NCI-H82 treated with DMSO at 0.1 percent for 48 hours (cell line): ENCODE measurements at regions not wholly inside any gene's neighbourhood (a gene's known extent, or its start where the extent isn't known, plus 50 kb on each side); places are given as distances from the start of the nearest gene placed in this dataset.

Experiments
- DNase-seq: peaks from one replicate; lab custom pipeline; 2025; ENCODE audit not compliant: unreplicated experiment; lab: John Stamatoyannopoulos, UW

DNA sequence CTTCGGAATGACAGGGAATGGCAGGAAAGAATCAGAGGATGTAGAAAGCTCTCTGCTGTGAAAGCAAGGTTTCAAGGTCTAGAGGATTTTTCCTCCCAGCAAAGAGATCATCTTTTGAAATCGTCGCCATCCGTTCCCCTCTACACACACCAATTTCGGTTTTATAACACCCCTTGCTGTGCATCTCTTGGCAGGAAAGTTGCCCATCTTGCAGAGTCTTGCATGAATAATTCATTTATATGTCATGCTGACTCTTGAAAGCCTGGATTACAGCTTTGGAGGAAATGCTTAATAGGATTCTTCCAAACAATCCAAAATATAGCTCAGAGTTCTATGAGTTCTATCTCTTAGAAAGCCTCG is 262.7 kb downstream of the CHL1 start:
- DNase-seq: no peak

DNA sequence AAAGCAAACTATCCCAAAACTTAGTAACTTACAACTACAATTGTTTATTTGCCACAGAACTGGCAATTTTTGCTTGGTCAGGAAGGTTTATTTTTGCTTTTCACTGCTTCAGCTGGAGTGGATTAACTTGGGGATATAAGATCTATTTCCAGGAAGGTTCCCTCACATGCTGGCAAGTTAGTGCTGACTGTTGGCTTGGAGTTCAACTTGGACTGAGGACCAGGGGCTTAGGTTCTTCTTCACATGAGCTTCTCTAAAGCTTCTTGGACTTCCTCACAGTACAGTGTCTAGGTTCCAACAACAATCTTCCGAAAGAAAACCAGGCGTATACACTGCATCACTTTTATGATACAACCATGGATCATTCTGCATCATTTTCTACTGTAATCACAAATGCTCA is 264.4 kb downstream of the CHL1 start:
- DNase-seq: no peak

DNA sequence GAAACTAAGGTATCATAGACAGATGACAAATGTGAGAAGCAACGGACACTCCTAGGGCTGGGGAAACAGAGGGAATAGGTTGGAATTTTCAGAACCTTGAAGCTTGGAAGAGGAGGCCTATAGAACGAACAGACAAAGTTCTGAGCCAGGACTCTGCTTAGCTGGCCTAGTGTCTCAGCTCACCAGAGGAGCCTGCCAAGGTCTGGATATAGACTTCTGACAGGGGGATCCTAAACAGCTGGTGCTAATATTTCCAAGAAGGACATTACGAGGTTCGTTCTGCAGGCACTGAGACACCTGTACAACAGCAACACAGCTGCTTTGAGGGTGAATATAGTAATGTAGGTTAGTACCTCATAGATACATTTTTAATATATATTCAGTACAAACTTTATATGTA is 266.3 kb downstream of the CHL1 start:
- no peak for DNase-seq

DNA sequence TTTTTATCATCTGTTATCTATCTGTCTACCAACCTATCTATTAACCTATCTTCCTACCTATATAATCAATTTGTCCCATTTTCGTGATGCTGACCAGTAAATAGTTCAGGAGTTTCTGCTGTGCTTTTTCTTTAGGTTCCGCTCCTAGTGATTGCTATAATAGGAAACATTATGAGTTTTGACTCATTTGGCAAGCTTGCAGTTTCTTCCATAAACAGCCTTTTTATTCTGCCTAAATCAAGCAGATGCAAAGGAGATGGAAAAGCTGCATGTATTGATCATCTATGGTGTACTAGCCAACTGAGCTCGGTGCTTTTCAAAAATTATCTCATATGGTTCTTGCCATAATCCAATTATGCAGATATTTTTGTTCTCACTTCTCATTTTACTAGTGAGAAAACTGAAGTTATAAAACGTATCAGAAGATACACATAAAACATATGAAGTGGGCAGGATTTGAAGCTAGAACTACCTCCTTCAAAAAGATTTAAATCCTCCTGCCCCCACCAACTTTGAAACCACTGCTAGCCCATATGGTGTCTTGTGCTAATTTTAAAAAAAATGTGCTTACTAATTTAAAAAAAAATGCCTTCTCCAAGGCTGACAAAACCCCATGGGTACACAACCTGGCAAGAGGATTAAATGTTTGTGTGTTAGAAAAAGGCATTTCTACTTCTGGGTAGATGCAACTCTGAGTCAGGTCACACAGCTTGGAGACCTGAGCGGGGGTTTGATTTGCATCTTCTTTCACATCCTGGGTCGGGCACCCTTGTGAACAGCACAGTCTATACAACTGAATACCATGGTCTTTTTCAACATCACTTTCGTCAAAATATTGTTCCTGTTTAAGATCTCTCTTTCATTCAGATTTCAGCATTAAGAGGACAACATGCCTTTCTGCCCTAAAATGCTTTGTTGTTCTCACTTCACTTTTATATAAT is 267.0 kb downstream of the CHL1 start:
- no peak for DNase-seq

DNA sequence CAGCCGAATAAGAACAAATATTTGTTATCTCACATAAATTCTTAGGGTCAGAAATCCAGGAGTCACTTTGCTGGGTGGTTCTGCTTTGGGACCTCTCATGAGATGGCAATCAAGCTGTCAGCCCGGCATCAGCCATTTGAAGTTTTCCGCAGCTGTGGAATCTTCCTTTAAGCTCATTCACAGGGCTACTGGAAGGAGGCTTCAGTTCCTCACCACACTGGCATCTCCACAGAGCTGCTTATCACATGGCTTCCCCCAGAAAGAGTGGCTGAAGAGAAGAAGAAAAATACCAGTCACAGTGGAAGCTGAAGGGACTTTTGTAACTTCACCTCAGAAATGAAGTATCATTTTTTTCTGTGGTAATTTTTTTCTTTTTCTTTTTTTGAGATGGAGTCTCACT is 267.7 kb downstream of the CHL1 start:
- DNase-seq: no peak

DNA sequence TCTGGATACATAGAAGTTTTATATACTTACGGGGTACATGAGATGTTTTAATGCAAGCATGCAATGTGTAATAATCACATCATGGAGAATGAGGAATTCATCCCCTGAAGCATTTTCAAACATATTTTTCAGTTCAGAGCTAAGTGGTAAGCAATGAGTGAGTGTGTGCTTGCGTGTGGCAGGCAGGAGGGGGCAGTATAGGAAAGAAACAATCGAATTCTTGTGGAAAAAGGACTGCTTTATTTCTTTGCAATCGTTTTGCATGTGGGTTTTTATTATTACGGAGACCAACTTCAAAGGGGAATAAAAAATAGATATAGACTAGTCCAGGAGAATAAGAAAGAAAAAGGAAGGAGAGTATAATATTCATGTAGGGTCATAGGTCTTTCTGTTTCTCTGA is 271.6 kb downstream of the CHL1 start:
- DNase-seq: no peak

DNA sequence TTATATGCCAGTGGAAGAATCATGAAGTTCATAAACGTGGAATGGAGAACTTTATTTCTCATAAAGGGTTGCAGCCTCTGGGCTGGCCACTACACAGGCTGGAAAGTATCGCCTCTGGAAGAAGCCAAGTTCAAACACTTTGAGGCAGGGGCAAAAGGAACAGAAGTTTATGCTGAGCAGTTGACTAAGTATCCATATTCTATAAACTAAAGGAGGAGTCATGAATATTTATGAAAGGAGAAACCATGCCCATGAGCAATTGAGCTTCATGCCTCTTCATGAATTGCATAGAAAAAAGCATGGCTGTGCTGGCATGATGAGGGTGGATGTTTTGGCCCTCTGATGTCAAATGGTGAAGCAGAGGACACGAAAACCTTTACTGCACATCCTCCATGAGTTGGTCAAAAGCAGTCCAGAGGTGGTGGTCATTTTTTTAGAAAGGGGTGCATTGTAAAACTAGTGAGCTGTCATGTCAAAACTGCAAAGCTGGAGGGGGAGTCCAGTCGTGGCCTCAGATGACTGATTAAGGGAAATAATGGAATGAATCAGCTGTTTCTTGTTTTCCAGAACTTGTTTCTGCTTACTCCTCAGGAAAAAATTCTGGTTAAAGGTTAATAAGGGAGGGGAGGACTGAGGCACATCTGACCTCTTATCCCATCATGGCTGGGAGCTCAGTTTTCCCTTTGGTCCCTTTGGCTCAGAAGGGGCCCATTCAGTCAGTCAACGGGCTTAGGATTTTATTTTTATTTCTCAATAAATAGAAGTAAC is 276.7 kb downstream of the CHL1 start:
- DNase-seq: no peak

DNA sequence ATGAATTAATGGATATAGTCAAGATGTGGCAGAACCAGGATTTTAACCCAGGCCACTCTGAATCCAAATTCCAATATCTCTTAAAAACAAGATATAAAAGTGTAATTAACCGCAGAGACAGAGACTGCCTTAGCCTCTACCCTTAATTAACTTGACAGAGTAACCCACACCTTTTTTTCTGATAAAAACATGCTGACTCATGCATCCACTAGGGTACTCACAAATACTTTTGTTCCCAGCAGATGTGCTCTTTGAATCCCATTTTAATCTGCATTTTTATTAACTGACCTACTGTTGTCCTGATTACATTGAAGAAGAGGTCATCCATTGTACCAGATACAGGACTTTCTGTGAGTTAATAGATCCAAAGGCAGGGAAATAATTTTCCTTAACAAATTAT is 278.3 kb downstream of the CHL1 start:
- no peak for DNase-seq

DNA sequence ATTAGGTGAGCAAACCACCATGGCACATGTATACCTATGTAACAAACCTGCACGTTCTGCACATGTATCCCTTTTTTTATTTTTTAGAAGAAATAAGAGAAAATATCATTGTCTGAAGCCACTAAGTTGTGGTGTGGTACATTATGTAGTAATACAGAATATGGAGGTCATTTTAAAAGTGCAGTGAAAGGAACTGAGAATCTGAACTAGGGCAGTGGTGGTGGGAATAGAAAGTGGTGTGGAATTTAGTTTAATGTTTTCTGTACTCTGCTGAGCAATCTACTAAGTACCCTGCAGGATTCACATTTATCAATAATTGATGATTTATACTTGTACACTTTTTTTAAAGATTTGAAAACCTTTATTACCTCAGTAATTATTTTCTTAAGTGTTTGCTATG is 283.5 kb downstream of the CHL1 start:
- no peak for DNase-seq

DNA sequence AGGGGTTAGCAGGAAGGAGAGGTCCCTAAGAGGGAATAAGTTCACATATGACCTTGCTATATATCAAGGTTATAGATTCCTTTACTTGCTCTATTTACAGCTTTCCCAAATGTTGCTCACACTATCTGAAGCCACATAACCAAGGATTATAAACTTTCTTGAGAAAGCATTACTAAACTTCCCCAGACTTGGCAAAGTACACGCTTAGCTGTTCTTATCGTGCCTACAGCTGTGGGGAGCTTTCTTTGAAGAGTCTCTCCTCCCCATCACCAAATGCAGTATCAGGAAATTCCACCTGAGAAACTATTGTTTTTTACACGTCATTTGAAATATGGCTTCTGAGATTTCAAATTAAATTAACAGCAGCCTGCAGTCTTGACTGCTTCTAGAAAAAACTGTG is 284.5 kb downstream of the CHL1 start:
- no peak for DNase-seq

DNA sequence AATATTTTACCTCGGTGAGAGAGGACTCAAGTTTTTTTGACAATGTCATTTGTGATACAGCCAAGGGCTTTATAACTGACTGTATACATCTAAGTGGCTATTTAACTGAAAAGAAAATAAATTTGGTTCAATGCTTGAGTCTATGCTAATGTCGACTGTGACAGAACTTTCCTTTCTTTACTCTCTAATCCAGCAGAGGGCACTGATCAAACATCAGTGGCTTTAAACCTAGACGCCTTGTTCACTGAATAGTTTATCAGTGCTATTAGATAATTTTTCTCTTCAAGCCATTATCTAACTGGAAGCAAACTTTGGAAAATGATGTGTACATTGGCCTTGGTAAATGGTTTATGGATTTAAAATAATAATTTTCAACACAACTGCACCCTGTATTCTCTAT is 285.1 kb downstream of the CHL1 start:
- no peak for DNase-seq

DNA sequence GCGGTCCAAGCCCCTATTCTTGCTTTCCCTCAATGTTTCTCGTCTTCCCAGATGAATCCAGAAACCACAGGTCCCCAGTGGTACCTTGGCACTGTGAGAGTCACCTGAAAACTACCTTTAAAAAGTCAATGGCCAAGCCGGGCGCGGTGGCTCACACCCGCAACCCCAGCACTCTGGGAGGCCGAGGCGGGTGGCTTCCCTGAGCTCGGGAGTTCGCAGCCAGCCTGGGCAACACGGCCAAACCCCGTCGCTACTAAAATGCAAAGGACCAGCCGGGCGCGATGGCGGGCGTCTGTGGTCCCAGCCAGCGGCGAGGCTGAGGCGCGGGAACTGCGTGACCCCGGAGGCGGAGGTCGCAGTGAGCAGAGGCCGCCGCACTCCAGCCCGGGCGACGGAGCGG is 285.9 kb downstream of the CHL1 start:
- DNase-seq: no peak

DNA sequence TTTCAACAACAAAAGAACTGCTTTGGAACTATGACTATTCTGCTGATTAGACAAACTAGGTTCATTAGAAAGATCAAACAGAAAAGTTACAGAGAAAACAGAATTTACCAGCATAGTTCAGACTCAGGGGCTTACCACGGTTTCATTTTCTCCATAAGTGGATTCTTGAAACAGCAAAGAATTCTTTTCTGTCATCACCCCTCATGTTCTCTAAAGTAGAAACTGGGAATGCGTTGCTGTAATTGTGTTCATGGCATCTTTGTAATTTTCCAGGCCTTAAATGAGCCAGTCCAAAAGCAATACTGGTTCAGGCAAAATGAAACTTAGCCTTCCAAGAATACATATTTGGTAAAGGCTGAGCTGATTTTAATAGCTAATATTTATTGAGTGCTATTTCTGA is 287.8 kb downstream of the CHL1 start:
- no peak for DNase-seq

DNA sequence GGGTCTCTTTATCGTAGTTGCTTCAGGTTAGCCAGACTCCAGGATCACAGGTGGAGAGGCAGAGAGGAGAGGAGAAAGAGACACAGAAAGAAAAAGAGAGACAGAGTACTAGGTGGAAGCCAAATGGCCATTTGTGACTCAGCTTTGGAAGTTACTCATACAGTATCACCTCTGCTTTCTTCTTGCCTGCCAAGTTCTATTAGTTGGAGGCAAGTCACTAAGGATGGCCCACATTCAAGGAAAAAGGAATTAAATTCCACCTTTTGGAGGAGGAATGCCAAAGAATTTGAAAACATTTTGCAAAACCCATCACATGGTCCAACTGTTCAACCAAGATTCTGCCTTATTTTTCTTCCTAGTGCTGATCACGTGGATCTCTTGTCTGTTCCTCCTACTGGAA is 291.1 kb downstream of the CHL1 start:
- DNase-seq: no peak

DNA sequence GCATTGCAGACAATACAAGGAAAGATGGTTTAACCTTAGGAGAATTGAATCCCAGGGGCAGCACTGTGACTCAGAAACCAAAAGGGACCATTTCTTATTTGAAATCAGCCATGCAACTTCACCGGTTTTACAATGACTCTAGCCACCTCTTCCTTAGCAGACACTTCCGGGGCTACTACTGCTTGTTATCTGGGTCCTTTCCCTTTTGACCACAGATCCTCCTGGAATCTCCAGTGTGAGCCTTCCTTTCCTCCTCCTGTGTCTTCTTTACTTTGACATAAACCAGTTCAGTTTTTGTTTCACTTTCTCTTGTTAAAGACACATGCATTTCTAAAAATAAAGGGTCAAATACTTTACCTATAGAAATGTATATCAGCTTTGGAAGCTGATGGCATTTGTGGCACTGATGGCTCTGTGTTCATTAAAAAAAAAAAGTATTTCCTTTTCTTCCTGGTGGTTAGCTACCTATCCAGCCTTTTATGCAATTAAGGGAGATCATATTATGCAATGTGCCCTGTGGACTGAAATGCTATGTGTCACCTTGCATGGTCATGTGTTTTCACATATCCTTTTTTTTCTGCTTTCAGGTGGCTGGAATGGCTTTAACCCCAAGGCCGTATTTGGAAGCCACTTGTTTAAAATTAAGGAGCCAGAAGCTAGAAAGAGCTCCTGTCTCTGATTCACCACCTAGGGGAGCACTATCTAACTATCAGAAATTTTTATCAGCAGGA is 296.2 kb downstream of the CHL1 start:
- DNase-seq: no peak

DNA sequence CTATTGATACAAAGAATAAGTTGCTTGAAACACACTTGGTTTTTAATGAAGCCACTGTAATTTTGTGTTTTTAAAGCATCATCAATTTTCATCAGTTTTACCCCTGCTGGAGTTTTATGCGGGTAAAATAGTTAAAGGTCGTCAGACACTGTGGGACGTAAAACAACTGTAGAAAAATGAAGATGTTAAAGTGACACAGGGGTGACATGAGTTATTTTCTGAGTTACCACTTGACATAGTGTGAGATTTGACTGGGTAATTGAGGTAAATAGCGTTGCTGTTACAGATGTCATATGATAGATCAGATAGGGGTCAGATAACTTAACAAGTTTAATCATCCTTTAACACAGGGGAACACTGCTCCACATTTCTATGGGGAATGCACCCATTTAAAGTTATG is 297.6 kb downstream of the CHL1 start:
- no peak for DNase-seq

DNA sequence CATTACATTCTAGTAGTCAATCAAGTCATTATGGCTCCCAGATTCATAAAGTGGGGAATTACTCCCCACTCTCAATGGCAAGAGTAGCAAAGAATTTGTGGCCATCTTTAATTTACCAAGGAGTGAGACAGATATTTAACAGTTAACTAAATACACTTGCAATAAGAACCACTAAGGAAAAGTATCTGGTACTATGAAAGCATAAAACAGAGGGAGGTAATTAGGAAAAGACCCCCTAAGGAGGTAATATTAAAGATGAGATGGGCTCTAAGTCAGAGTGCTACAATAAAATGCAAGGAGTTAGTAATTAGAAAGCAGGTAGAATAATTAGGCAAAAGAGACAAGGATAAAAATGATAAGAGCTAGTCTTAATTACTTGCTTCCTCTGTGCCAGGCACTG is 301.9 kb downstream of the CHL1 start:
- DNase-seq: no peak

DNA sequence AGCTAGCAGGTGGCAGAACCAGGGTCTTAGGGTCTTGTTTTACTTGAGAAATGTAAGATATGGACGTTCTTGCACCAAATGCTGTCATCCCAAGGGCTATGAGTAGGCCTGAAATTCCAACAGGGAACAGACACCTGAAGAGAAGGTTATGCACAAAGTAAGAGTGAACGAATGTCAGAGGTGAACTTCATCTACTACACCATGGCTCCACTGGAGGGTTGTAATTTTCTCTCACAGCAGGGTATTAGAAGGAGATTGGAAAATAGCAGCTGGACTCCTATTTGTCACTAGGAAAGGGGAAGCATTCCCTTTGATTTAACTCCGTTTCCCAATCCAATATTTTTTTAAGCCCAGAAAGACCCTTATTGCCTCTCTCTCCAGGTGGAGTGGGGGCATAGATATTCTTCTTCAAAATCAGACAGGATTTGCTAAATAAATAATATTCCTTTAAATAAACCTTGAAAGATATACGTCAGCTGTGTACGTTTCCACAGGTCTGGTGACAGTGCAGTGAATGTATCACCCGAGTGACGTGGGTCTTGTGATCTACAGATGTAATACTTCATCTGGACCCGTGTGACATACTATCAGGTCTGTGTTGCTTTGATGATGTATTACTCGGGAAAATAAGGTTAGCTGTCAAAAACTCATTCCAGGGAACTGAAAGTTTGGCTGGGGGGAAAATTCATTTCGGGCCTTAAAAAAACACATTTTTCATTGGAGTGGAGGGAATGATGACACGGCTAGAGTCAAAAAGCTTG is 302.6 kb downstream of the CHL1 start:
- DNase-seq: no peak

DNA sequence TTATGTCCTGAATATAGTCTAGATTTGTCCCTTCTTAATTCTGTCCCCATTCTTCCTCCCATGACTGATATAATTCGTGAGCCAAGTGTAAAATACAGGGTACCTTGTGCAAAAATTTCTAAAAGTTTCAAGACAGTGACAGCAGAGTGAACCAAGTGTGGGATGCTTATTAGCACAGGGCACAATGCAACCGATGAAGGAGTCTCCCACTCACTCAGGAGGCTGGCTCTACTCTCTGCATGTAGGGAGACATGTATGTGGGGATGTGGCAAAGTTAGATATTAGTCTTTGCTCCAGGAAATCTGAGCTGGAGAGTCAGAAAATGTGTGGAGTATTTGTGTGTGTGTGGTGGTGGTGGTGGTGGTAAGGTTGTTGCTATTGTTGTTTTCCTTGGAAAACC is 305.9 kb downstream of the CHL1 start:
- no peak for DNase-seq

DNA sequence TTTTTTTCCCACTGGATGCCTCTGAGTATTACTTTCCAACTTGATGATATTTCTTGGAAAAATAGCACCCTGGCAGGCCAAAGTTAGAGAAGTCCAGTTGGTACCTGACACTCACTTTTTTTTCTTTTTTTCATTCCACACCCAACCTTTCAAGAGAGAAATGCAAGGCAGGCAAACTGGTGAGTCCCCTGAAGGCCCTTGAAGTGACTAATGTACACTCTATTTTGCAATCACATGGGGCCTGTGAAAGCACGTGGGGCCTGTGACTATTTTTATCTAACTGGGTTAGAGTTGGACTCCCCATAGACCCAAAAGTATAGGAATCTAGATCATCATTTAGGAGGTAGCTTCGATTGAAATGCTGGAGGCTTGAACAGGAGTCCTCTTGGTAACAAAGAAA is 316.7 kb downstream of the CHL1 start:
- no peak for DNase-seq

DNA sequence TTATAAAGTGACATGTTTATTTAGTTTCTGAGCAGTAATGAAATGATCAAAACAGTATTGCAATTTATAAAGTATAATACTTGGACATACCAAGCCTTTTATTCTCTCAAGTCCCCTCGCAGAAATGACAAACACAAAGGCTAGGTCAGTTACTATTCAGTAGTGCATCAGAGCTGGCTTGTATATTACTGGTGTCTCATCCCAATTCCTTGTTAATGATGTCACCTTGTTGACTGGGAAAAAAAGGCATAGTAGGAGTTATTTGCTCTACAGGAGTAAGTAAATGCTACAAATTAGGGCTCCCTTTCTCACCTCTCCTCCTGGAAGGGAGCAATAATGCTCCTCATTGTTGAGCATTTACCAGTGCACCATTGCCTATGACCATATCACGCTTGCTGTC is 317.6 kb downstream of the CHL1 start:
- no peak for DNase-seq
